MM.1S (cell line): ENCODE measurements at regions not wholly inside any gene's neighbourhood (a gene's known extent, or its start where the extent isn't known, plus 50 kb on each side); places are given as distances from the start of the nearest gene placed in this dataset.

Experiments
- DNase-seq: peaks from one replicate; pipeline ENCODE4 v3.0.0-alpha.2; 2015
- H2AFZ ChIP-seq: fragments of 300-600 bp; sonication (generic); 2 replicates; pipeline ENCODE4 v1.6.0; 2016; ENCODE audit warnings: antibody characterized with exemption, low read length
- H3F3A ChIP-seq: fragments of 300-600 bp; sonication (generic); 2 replicates; pipeline ENCODE4 v1.6.1; 2016; ENCODE audit warnings: mild to moderate bottlenecking, antibody characterized with exemption, low read length, moderate library complexity, mixed read lengths; ENCODE audit not compliant: insufficient read depth
- H3K27ac ChIP-seq: fragments of 300-600 bp; sonication (generic); 2 replicates; pipeline ENCODE4 v1.5.1; 2016; ENCODE audit warnings: mild to moderate bottlenecking, low read length
- H3K27me3 ChIP-seq: fragments of 300-600 bp; sonication (generic); replicated peaks from 2 replicates; pipeline ENCODE4 v1.6.0; 2016; ENCODE audit warnings: low read length; ENCODE audit not compliant: insufficient read depth
- H3K36me3 ChIP-seq: fragments of 300-600 bp; sonication (generic); replicated peaks from 2 replicates; pipeline ENCODE4 v1.6.1; 2016; ENCODE audit warnings: mild to moderate bottlenecking, low read length, mixed read lengths; ENCODE audit not compliant: insufficient read depth
- H3K4me1 ChIP-seq: fragments of 300-600 bp; sonication (generic); 2 replicates; pipeline ENCODE4 v1.6.1; 2016; ENCODE audit warnings: low read length, mixed read lengths
- H3K4me2 ChIP-seq: fragments of 300-600 bp; sonication (generic); 2 replicates; pipeline ENCODE4 v1.6.0; 2016; ENCODE audit warnings: low read depth, low read length
- H3K4me3 ChIP-seq: fragments of 300-600 bp; sonication (generic); 2 replicates; pipeline ENCODE4 v1.5.1; 2016; ENCODE audit warnings: low read length, mixed read lengths
- H3K79me2 ChIP-seq: fragments of 300-600 bp; sonication (generic); 2 replicates; pipeline ENCODE4 v1.6.1; 2016; ENCODE audit warnings: mixed run types, low read length, mixed read lengths
- H3K9ac ChIP-seq: fragments of 300-600 bp; sonication (generic); 2 replicates; pipeline ENCODE4 v1.6.1; 2016; ENCODE audit warnings: low read length, mixed read lengths
- H3K9me2 ChIP-seq: fragments of 300-600 bp; sonication (generic); replicated peaks from 2 replicates; pipeline ENCODE4 v1.6.1; 2016; ENCODE audit warnings: mild to moderate bottlenecking, low read length, mixed read lengths; ENCODE audit not compliant: insufficient read depth
- H3K9me3 ChIP-seq: fragments of 300-600 bp; sonication (generic); replicated peaks from 2 replicates; pipeline ENCODE4 v1.6.1; 2016; ENCODE audit warnings: mild to moderate bottlenecking, low read length, mixed read lengths; ENCODE audit not compliant: insufficient read depth
- H4K20me1 ChIP-seq: fragments of 300-600 bp; sonication (generic); 2 replicates; pipeline ENCODE4 v1.6.1; 2016; ENCODE audit warnings: mild to moderate bottlenecking, low read length, moderate library complexity, mixed read lengths; ENCODE audit not compliant: insufficient read depth
- EZH2 ChIP-seq: fragments of 300-600 bp; sonication (generic); optimal IDR thresholded peaks from 2 replicates; pipeline ENCODE3; 2017; ENCODE audit warnings: low read depth, mild to moderate bottlenecking, antibody characterized with exemption, low read length, mixed read lengths
- EZH2phosphoT487 ChIP-seq: fragments of 300-600 bp; sonication (generic); IDR thresholded peaks from 2 replicates; pipeline ENCODE4 v1.6.1; 2018; ENCODE audit warnings: antibody characterized with exemption, low read length
- TF ChIP-seq, protein P1 (sequence below): fragments of 300-600 bp; sonication (generic); IDR thresholded peaks from 2 replicates; pipeline ENCODE4 v1.5.1; 2016; ENCODE audit warnings: antibody characterized with exemption, low read length, mixed read lengths

DNA sequence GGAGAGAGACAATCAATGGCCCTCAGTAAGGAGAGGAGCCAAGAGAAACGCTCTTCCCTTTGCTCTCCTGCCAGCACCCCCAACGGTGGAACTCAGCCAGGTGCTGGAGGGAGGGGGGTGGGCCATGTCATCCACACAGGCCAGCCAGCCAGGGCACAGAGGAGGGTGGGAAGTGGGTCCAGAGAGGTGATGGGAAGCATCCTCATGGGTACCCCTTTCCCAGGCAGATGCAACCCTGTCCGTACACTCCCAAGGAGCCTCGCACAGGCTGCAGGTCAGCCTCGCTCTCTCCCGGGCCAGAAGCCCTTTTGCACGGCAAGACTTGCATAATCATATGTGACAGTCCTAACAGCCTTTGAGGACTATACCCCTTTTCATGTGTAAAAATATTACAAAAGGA is 142.0 kb upstream of the NAMPT start:
- Histone ChIP-seq H3K27me3 (no peaks in the 10 kb centered on the region), H2AFZ (no peak overlapping the region), H4K20me1 (no peaks in the 10 kb centered on the region), H3K4me3 (no peak overlapping the region), H3K27ac (no peak overlapping the region), H3K9me3 (no peaks in the 10 kb centered on the region), H3F3A (no peaks in the 10 kb centered on the region), H3K4me2 (no peak overlapping the region), H3K79me2 (no peaks in the 10 kb centered on the region), H3K4me1 (no peaks in the 10 kb centered on the region), H3K36me3 (no peaks in the 10 kb centered on the region), H3K9ac (no peak overlapping the region), H3K9me2 (no peaks in the 10 kb centered on the region)
- no peak for DNase-seq
- no peak for TF ChIP-seq EZH2phosphoT487
- no peak for TF ChIP-seq EZH2
- TF ChIP-seq, protein P1, sequence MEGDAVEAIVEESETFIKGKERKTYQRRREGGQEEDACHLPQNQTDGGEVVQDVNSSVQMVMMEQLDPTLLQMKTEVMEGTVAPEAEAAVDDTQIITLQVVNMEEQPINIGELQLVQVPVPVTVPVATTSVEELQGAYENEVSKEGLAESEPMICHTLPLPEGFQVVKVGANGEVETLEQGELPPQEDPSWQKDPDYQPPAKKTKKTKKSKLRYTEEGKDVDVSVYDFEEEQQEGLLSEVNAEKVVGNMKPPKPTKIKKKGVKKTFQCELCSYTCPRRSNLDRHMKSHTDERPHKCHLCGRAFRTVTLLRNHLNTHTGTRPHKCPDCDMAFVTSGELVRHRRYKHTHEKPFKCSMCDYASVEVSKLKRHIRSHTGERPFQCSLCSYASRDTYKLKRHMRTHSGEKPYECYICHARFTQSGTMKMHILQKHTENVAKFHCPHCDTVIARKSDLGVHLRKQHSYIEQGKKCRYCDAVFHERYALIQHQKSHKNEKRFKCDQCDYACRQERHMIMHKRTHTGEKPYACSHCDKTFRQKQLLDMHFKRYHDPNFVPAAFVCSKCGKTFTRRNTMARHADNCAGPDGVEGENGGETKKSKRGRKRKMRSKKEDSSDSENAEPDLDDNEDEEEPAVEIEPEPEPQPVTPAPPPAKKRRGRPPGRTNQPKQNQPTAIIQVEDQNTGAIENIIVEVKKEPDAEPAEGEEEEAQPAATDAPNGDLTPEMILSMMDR: no peak

DNA sequence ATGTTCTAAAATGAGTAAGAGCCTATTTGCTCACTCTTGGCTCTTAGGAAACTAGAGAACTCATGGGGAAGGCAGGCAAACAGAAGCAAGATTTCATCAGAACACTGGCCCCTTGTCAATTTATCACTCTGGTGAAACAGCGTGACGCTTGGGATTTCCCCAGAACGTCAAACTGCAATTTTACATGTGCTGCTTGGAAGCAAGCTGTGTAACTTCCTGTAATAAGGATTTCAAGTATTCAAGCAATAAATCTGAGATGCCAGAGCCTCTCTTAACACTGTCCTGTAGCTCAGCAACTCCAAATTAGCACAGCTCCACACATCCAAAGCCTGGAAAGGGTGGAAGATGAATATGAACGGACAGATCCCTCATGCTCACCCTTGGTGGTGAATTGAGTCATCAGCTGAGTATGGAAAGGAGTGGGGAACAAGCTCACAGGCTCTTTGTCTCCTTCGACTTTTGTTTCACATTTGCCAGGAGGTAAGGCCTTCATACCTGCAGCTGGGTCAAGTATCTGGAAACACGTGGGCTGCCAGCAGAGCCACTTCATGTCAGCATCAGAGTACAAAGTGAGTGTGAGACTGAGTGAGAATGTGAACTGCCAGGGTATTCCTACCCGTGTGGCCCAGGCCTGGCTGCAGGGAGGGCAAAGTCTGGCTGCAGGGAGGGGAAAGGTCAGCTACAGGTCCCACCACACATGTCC is 140.4 kb upstream of the NAMPT start:
- Histone ChIP-seq H3K4me3 (no peak overlapping the region), H3K4me2 (no peak overlapping the region), H3K27me3 (no peaks in the 10 kb centered on the region), H3K9me3 (no peaks in the 10 kb centered on the region), H3K9ac (no peak overlapping the region), H3K9me2 (no peaks in the 10 kb centered on the region), H3F3A (no peaks in the 10 kb centered on the region), H3K79me2 (no peaks in the 10 kb centered on the region), H4K20me1 (no peaks in the 10 kb centered on the region), H3K36me3 (no peaks in the 10 kb centered on the region), H3K4me1 (no peaks in the 10 kb centered on the region), H2AFZ (no peak overlapping the region), H3K27ac (no peak overlapping the region)
- TF ChIP-seq EZH2 (no peak), EZH2phosphoT487 (no peak)
- TF ChIP-seq, protein P1: no peak
- no peak for DNase-seq

DNA sequence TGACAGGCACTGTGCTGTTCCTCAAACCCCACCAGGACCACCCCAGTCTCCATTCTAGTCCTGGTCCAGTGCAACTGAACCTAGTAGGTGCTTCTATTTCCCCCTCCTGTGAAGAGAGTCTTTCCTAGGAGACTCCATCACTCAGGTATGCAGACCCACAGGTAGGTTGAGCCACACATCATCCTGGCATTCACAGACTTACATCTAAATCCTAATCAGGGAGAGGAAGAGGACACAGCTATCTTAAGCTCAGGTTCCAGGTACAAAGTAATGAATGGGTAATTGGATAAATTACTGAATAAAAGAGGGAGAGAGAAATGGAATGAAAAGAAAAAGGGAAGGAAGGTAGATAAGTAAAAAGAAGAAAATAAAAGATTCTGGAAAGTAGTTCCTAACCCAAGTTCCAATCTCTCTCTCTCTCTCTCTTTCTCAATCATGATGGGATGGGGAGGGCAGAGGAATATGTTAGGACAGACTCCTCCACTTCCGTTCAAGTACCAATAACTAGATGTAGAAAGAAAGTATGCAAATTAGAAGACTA is 139.8 kb upstream of the NAMPT start:
- Histone ChIP-seq H3K4me2 (no peak overlapping the region), H3K4me1 (no peaks in the 10 kb centered on the region), H3F3A (no peaks in the 10 kb centered on the region), H3K9ac (no peak overlapping the region), H3K79me2 (no peaks in the 10 kb centered on the region), H4K20me1 (no peaks in the 10 kb centered on the region), H3K27me3 (no peaks in the 10 kb centered on the region), H3K36me3 (no peaks in the 10 kb centered on the region), H3K9me3 (no peaks in the 10 kb centered on the region), H3K4me3 (no peak overlapping the region), H3K27ac (no peak overlapping the region), H3K9me2 (no peaks in the 10 kb centered on the region), H2AFZ (no peak overlapping the region)
- DNase-seq: no peak
- TF ChIP-seq EZH2phosphoT487: no peak
- TF ChIP-seq EZH2: no peak
- TF ChIP-seq, protein P1: no peak
